Kidney (tissue), 13 donors: ENCODE measurements at regions not wholly inside any gene's neighbourhood (a gene's known extent, or its start where the extent isn't known, plus 50 kb on each side); places are given as distances from the start of the nearest gene placed in this dataset.

ENCODE experiments used
- DNase-seq, 5 donors: peaks; one replicate each; pipeline ENCODE4 v3.0.0-alpha.2; 2013 to 2020
- FAIRE-seq: peaks from 2 replicates; lab custom pipeline; 2012; peaks lifted over from hg19 to GRCh38; lab: Jason Lieb, UNC
- H3K27ac ChIP-seq, 2 donors: one replicate each; pipeline ENCODE4 v1.7.0; 2013; ENCODE audit warnings: low read depth in 2 of 2, low read length in 2 of 2, inconsistent platforms in 1 of 2
- H3K27me3 ChIP-seq: one replicate; pipeline ENCODE4 v1.7.1; 2013; ENCODE audit warnings: low read length, inconsistent platforms; ENCODE audit not compliant: control insufficient read depth, insufficient read depth
- H3K36me3 ChIP-seq, 3 donors: one replicate each; pipeline versions ENCODE4 v1.7.0 to v1.7.1; 2013; ENCODE audit warnings: low read length in 3 of 3, control low read depth in 1 of 3, inconsistent platforms in 1 of 3; ENCODE audit not compliant: insufficient read depth in 3 of 3, control insufficient read depth in 2 of 3
- H3K4me1 ChIP-seq, 3 donors: one replicate each; pipeline versions ENCODE4 v1.7.0 to v1.7.1; 2013; ENCODE audit warnings: low read length in 3 of 3, inconsistent platforms in 1 of 3, low read depth in 1 of 3; ENCODE audit not compliant: control insufficient read depth in 2 of 3, insufficient read depth in 2 of 3
- H3K4me3 ChIP-seq, 3 donors: one replicate each; pipeline versions ENCODE4 v1.7.0 to v1.8.1; 2013; ENCODE audit warnings: low read length in 3 of 3, control low read depth in 1 of 3, inconsistent platforms in 1 of 3
- H3K9ac ChIP-seq, 3 donors: one replicate each; pipeline versions ENCODE4 v1.7.0 to v1.7.1; 2013; ENCODE audit warnings: low read length in 3 of 3, control low read depth in 1 of 3, inconsistent platforms in 1 of 3
- H3K9me3 ChIP-seq, 3 donors: one replicate each; pipeline versions ENCODE4 v1.7.0 to v1.7.1; 2013; ENCODE audit warnings: low read length in 3 of 3, control low read depth in 1 of 3, inconsistent platforms in 1 of 3; ENCODE audit not compliant: control insufficient read depth in 2 of 3, insufficient read depth in 1 of 3
- intact Hi-C: fragments of 100-400 bp; cut with DNase I; formaldehyde crosslinking; loops from one replicate; pipeline ENCODE4 v1.11.1; 2022
- TF ChIP-seq, protein P1 (sequence below): IDR thresholded peaks from 3 replicates; pipeline ENCODE4 v1.5.1; 2012; ENCODE audit warnings: mild to moderate bottlenecking, moderate library complexity, borderline replicate concordance; ENCODE audit not compliant: insufficient read depth; ENCODE audit errors: extremely low read depth
- donor health status: control.
- donor health status: control.
- donor health status: control.
- donor health status: control.
- donor health status: control.
- donor health status: DM: yes; HTN: yes; CAD: no.
- donor health status: Normal renal cell carcinoma (clear cell type).

DNA sequence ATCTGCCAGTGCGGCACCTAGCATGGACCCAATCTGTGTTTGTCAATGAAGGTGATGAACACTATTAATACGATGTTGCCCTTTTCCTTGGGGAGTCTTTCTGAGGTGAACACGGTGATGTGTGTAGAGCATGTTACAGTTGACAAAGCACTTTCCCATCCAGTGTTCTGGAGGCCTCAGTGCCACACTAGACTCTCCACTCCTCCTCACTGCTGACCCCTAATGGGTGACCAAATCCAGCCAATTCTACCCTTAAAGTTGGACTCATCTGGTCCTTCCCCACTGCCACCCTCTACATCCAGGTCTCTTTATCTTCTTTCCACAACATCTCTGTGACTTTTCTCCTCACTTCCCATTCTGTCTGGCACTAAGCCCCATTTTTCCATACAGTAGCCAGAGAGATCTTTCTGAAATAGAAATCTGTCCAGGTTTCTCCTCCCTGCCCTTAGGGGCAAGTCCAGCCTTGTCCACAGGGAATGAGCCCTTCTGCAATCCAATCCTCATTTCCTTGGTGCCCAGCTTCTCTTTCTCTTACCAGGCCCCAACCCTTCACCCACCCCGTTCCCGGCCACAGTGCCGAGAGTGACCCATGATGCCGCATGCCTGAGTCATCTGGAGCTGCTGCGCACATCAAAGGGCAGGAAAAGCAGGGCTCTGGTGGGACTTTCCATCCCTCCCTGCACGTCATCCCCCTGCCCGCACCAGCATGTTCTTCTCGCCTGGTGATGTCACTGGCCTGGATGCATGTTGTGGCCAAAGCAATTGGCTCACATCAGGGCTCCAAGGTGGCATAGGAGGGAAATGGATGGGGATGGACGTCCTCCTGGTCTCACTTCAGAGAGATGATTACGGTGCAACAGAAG, 64.2 kb downstream of the RASSF10 start:
- no peak for FAIRE-seq
- H3K27me3 ChIP-seq, result no peaks in the 10 kb centered on the region
- H3K27ac ChIP-seq, result no peak overlapping the region
- H3K9me3 ChIP-seq, result no peaks in the 10 kb centered on the region
- H3K4me3 ChIP-seq, result no peak overlapping the region
- no peaks in the 10 kb centered on the region for H3K36me3 ChIP-seq
- H3K9ac ChIP-seq, result no peak overlapping the region
- no peaks in the 10 kb centered on the region for H3K4me1 ChIP-seq
- TF ChIP-seq, protein P1, sequence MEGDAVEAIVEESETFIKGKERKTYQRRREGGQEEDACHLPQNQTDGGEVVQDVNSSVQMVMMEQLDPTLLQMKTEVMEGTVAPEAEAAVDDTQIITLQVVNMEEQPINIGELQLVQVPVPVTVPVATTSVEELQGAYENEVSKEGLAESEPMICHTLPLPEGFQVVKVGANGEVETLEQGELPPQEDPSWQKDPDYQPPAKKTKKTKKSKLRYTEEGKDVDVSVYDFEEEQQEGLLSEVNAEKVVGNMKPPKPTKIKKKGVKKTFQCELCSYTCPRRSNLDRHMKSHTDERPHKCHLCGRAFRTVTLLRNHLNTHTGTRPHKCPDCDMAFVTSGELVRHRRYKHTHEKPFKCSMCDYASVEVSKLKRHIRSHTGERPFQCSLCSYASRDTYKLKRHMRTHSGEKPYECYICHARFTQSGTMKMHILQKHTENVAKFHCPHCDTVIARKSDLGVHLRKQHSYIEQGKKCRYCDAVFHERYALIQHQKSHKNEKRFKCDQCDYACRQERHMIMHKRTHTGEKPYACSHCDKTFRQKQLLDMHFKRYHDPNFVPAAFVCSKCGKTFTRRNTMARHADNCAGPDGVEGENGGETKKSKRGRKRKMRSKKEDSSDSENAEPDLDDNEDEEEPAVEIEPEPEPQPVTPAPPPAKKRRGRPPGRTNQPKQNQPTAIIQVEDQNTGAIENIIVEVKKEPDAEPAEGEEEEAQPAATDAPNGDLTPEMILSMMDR, result no peak
- intact Hi-C loops, result no loop called here
- no peak for DNase-seq

DNA sequence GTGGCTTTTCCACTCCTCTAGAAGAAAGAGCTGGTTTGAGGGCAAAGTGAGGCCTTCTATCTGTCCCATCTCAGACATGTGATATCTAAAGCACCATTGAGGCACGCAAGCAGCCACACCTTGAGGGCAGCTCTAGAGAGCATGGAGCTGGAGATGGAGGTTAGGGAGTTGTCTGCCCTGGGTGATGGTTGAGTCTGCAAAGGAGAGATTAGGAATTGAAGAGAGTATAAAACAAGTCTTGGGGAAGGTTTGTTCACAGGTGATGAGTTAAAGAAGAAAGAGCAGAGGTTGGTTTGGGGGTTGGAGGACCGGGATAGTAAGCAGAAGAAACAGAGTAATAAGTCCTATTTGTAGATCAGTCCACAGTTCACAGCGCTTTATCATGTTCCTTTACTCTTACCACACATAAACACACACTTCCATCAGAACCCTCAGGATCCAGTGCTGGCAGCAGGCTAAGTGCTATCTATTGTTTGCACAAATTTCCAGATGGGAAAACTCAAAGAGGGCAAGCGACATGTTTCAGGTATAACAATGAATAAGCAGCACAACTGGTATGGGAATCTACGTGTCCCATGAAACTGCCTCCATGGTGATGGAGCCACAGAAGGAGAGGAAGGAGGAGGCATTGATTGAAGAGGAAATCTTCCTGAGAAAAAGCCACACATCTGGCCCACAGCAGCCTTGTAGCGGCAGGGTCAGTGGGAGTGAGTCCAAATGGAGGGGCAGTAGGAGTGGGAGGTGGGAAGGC, 65.8 kb downstream of the RASSF10 start:
- Histone ChIP-seq H3K27me3 (no peaks in the 10 kb centered on the region), H3K36me3 (no peaks in the 10 kb centered on the region), H3K4me1 (no peaks in the 10 kb centered on the region), H3K9me3 (no peaks in the 10 kb centered on the region), H3K27ac (no peak overlapping the region), H3K4me3 (no peak overlapping the region), H3K9ac (no peak overlapping the region)
- TF ChIP-seq, protein P1, result no peak
- no peak for DNase-seq
- no peak for FAIRE-seq
- intact Hi-C loops, result no loop called here

DNA sequence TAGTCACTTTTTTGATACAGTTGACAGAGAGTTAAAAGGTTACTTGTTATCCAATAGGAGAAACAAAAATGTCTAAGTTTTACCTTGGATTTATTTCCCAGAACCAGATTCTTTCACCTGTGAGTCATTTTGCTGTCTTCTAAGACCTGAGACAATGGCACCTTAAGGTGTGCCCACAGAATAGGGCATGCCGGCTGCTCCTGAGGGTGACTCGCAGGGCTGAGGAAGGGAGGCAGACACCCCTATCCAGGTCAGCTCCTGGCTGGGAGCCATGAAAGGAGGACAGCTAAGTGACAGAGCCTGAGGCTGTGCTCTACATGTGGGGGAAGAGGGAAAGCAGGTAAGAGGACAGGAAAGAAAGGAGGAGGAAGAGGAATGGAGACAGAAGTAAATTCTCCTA, 67.8 kb downstream of the RASSF10 start:
- no peak for FAIRE-seq
- Histone ChIP-seq H3K27me3 (no peaks in the 10 kb centered on the region), H3K9me3 (no peaks in the 10 kb centered on the region), H3K27ac (no peak overlapping the region), H3K9ac (no peak overlapping the region), H3K36me3 (no peaks in the 10 kb centered on the region), H3K4me1 (no peaks in the 10 kb centered on the region), H3K4me3 (no peak overlapping the region)
- DNase-seq, result no peak
- intact Hi-C loops, result no loop called here
- TF ChIP-seq, protein P1, result no peak
